ENCODE measurements at regions not wholly inside any gene's neighbourhood (a gene's known extent, or its start where the extent isn't known, plus 50 kb on each side); places are given as distances from the start of the nearest gene placed in this dataset.

GRCh38 chr2:128467321-128467969 lies 148.8 kb upstream of the HS6ST1 start:
- no peak for DNase-seq (ENCODE audit: low read depth in 3 of 3, low spot score in 1 of 3)

GRCh38 chr2:128468186-128468920 lies 149.7 kb upstream of the HS6ST1 start:
- no peak for DNase-seq (ENCODE audit: low read depth in 3 of 3, low spot score in 1 of 3)

GRCh38 chr2:128469203-128469602 lies 150.5 kb upstream of the HS6ST1 start:
- DNase-seq (ENCODE audit: low read depth in 3 of 3, low spot score in 1 of 3) = no peak

GRCh38 chr2:128469875-128470274 lies 151.2 kb upstream of the HS6ST1 start:
- DNase-seq (ENCODE audit: low read depth in 3 of 3, low spot score in 1 of 3) = no peak

GRCh38 chr2:128472789-128473174 lies 154.1 kb upstream of the HS6ST1 start:
- DNase-seq (ENCODE audit: low read depth in 3 of 3, low spot score in 1 of 3) = no peak

GRCh38 chr2:128473175-128474035 lies 154.7 kb upstream of the HS6ST1 start:
- DNase-seq (ENCODE audit: low read depth in 3 of 3, low spot score in 1 of 3) = no peak

- no peak for DNase-seq (ENCODE audit: low read depth in 3 of 3, low spot score in 1 of 3)
Observed at GRCh38 chr2:128474036-128474955, 155.6 kb upstream of the HS6ST1 start.

GRCh38 chr2:128474962-128475361 lies 156.3 kb upstream of the HS6ST1 start:
- DNase-seq (ENCODE audit: low read depth in 3 of 3, low spot score in 1 of 3) = no peak

- DNase-seq (ENCODE audit: low read depth in 3 of 3, low spot score in 1 of 3) = no peak
Observed at GRCh38 chr2:128475427-128476211, 157.0 kb upstream of the HS6ST1 start.

- no peak for DNase-seq (ENCODE audit: low read depth in 3 of 3, low spot score in 1 of 3)
Observed at GRCh38 chr2:128477026-128477820, 158.6 kb upstream of the HS6ST1 start.

- no peak for DNase-seq (ENCODE audit: low read depth in 3 of 3, low spot score in 1 of 3)
Observed at GRCh38 chr2:128477891-128478290, 159.2 kb upstream of the HS6ST1 start.

GRCh38 chr2:128485761-128486639 lies 167.3 kb upstream of the HS6ST1 start:
- no peak for DNase-seq (ENCODE audit: low read depth in 3 of 3, low spot score in 1 of 3)

- no peak for DNase-seq (ENCODE audit: low read depth in 3 of 3, low spot score in 1 of 3)
Observed at GRCh38 chr2:128486640-128487375, 168.1 kb upstream of the HS6ST1 start.

GRCh38 chr2:128487650-128488387 lies 169.2 kb upstream of the HS6ST1 start:
- DNase-seq (ENCODE audit: low read depth in 3 of 3, low spot score in 1 of 3) = no peak

- no peak for DNase-seq (ENCODE audit: low read depth in 3 of 3, low spot score in 1 of 3)
Observed at GRCh38 chr2:128488434-128488833, 169.8 kb upstream of the HS6ST1 start.

- DNase-seq (ENCODE audit: low read depth in 3 of 3, low spot score in 1 of 3) = no peak
Observed at GRCh38 chr2:128489526-128490273, 171.0 kb upstream of the HS6ST1 start.

Measured in stimulated activated CD4-positive, alpha-beta T cell treated with anti-CD3 and anti-CD28 coated beads, TNF-alpha, amount 100 ng/mL, for 1 hour (primary cell).